Esophagus muscularis mucosa (tissue), 4 donors: ENCODE measurements at regions not wholly inside any gene's neighbourhood (a gene's known extent, or its start where the extent isn't known, plus 50 kb on each side); places are given as distances from the start of the nearest gene placed in this dataset.

Experiments used
- EP300 ChIP-seq: sonication (generic); formaldehyde crosslinking; IDR thresholded peaks from one replicate; pipeline ENCODE4 v1.6.1; 2017; ENCODE audit warnings: antibody characterized with exemption
- POLR2A ChIP-seq: fragments of 450-650 bp; IDR thresholded peaks from one replicate; pipeline ENCODE4 v1.6.1; 2017; ENCODE audit warnings: antibody characterized with exemption, moderate library complexity, mild to moderate bottlenecking, low read depth
- POLR2AphosphoS5 ChIP-seq, 2 donors: sonication (generic); formaldehyde crosslinking; IDR thresholded peaks; one replicate each; pipeline ENCODE4 v1.6.1; 2017; ENCODE audit warnings: antibody characterized with exemption in 2 of 2
- TF ChIP-seq, protein P1 (sequence below), 3 experiments: fragments of 200-600 bp in 2 of 3; fragments of 450-650 bp in 1 of 3; sonication (generic) in 2 of 3; IDR thresholded peaks; one replicate each; pipeline ENCODE4 v1.5.1; 2017 to 2019; ENCODE audit warnings: antibody characterized with exemption in 3 of 3, mild to moderate bottlenecking in 2 of 3, moderate library complexity in 1 of 3

- TF ChIP-seq POLR2A (no peak), EP300 (no peak), POLR2AphosphoS5 (IDR thresholded peaks at IDR 0.05) (no peak)
- TF ChIP-seq, protein P1, sequence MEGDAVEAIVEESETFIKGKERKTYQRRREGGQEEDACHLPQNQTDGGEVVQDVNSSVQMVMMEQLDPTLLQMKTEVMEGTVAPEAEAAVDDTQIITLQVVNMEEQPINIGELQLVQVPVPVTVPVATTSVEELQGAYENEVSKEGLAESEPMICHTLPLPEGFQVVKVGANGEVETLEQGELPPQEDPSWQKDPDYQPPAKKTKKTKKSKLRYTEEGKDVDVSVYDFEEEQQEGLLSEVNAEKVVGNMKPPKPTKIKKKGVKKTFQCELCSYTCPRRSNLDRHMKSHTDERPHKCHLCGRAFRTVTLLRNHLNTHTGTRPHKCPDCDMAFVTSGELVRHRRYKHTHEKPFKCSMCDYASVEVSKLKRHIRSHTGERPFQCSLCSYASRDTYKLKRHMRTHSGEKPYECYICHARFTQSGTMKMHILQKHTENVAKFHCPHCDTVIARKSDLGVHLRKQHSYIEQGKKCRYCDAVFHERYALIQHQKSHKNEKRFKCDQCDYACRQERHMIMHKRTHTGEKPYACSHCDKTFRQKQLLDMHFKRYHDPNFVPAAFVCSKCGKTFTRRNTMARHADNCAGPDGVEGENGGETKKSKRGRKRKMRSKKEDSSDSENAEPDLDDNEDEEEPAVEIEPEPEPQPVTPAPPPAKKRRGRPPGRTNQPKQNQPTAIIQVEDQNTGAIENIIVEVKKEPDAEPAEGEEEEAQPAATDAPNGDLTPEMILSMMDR (IDR thresholded peaks at IDR 0.05): no peak
These were observed 92.5 kb upstream of the MLIP start for GRCh38 chr6:54018722-54019121.
